K562 (cell line): ENCODE measurements at regions not wholly inside any gene's neighbourhood (a gene's known extent, or its start where the extent isn't known, plus 50 kb on each side); places are given as distances from the start of the nearest gene placed in this dataset.

Experiments
- ATAC-seq: fragments of 200-7000 bp; cut with Tn5 transposase; 3 replicates; pipeline ENCODE4 v1.9.1; 2020; ENCODE audit warnings: moderate library complexity
- BruUV-seq: library from RNA; stranded (reverse); fragments of 400-500 nt; replicated peaks from 2 replicates; lab custom pipeline; 2021; lab: Mats Ljungman, UMichigan
- CTCF ChIA-PET: fragments of 300-600 bp; formaldehyde crosslinking; extraction: SDS; loops from one replicate; lab custom pipeline; 2021; ENCODE audit warnings: low intra/inter-chr PET ratio; lab: Yijun Ruan, JAX
- POLR2A ChIA-PET: fragments of 300-600, 350-650 bp; sonication (Branson Sonifier 250); formaldehyde crosslinking; extraction: SDS; loops from one replicate; lab custom pipeline; 2021; ENCODE audit warnings: antibody characterized with exemption, inconsistent platforms; lab: Yijun Ruan, JAX
- DNase-seq, 4 experiments: peaks; one replicate each; pipeline versions ENCODE4 v3.0.0 to v3.0.0-alpha.2; 2011 to 2018; ENCODE audit warnings: low spot score in 3 of 4, mixed read lengths in 3 of 4; ENCODE audit errors: extremely low read depth in 1 of 4
- FAIRE-seq: peaks from 2 replicates; lab custom pipeline; 2011; peaks lifted over from hg19 to GRCh38; lab: Jason Lieb, UNC
- H2AFZ ChIP-seq: 2 replicates; pipeline ENCODE4 v1.6.0; 2011; ENCODE audit warnings: low read depth, low read length, control low read depth, inconsistent platforms
- H3K27ac ChIP-seq: fragments of 200-600 bp; 3 replicates; pipeline ENCODE4 v1.8.0; 2011; ENCODE audit warnings: low read depth, mild to moderate bottlenecking, control low read depth, inconsistent platforms, low read length, moderate library complexity, mixed read lengths; ENCODE audit errors: extremely low read depth
- H3K27me3 ChIP-seq, 2 experiments: fragments of 300-600 bp in 1 of 2; 2 replicates in 1 of 2; 3 replicates in 1 of 2; pipeline versions ENCODE4 v1.6.0 to v1.8.0; 2011; ENCODE audit warnings: inconsistent platforms in 2 of 2, low read length in 2 of 2, mild to moderate bottlenecking in 1 of 2, mixed read lengths in 1 of 2, moderate library complexity in 1 of 2; ENCODE audit not compliant: control insufficient read depth in 2 of 2, insufficient read depth in 2 of 2
- H3K36me3 ChIP-seq: fragments of 300-600 bp; 3 replicates; pipeline ENCODE4 v1.8.0; 2011; ENCODE audit warnings: mild to moderate bottlenecking, low read length, inconsistent platforms; ENCODE audit not compliant: control insufficient read depth, insufficient read depth
- H3K4me1 ChIP-seq, 2 experiments: fragments of 200-600 bp in 1 of 2; replicated peaks in 1 of 2; 2 replicates in 1 of 2; 3 replicates in 1 of 2; pipeline versions ENCODE4 v1.5.1 to v1.8.0; 2011; ENCODE audit warnings: inconsistent platforms in 2 of 2, low read length in 2 of 2, mild to moderate bottlenecking in 1 of 2, mixed read lengths in 1 of 2, moderate library complexity in 1 of 2; ENCODE audit not compliant: control insufficient read depth in 2 of 2, insufficient read depth in 2 of 2
- H3K4me2 ChIP-seq: 2 replicates; pipeline ENCODE4 v1.6.1; 2011; ENCODE audit warnings: low read length, control low read depth, inconsistent platforms, mixed read lengths; ENCODE audit not compliant: insufficient read depth
- H3K4me3 ChIP-seq: fragments of 200-600 bp; sonication (generic), shearing (Covaris generic); 2 replicates; pipeline ENCODE4 v1.5.1; 2016; ENCODE audit warnings: control low read depth, inconsistent platforms
- H3K79me2 ChIP-seq: fragments of 200-600 bp; 3 replicates; pipeline ENCODE4 v1.8.0; 2011; ENCODE audit warnings: low read length, inconsistent platforms; ENCODE audit not compliant: control insufficient read depth, insufficient read depth
- H3K9ac ChIP-seq, 2 experiments: 2 replicates each; pipeline versions ENCODE4 v1.6.0 to v1.6.1; 2011; ENCODE audit warnings: low read depth in 2 of 2, low read length in 2 of 2, control low read depth in 1 of 2, inconsistent platforms in 1 of 2, mild to moderate bottlenecking in 1 of 2, mixed read lengths in 1 of 2; ENCODE audit not compliant: insufficient read depth in 1 of 2
- H3K9me1 ChIP-seq: one replicate; pipeline ENCODE4 v1.6.0; 2011; ENCODE audit warnings: inconsistent platforms, mild to moderate bottlenecking, low read length, moderate library complexity; ENCODE audit not compliant: control insufficient read depth, insufficient read depth
- H3K9me3 ChIP-seq: replicated peaks from 2 replicates; pipeline ENCODE4 v1.5.1; 2011; ENCODE audit warnings: low read depth, low read length, inconsistent platforms; ENCODE audit not compliant: control insufficient read depth, insufficient read depth
- H4K20me1 ChIP-seq: replicated peaks from 2 replicates; pipeline ENCODE4 v1.6.1; 2011; ENCODE audit warnings: low read length, inconsistent platforms, mixed read lengths; ENCODE audit not compliant: control insufficient read depth, insufficient read depth
- CEBPG ChIP-seq, 3 experiments: fragments of 200-800 bp in 1 of 3; sonication (Bioruptor generic) in 1 of 3; sonication (generic) in 1 of 3; formaldehyde crosslinking in 1 of 3; IDR thresholded peaks in 2 of 3; conservative IDR thresholded peaks in 1 of 3; 2 replicates each; pipeline versions ENCODE4 v1.6.1 to v1.8.0; 2016 to 2022; ENCODE audit warnings: missing compliant biosample characterization in 2 of 3, missing genetic modification characterization in 2 of 3, mild to moderate bottlenecking in 1 of 3, missing genetic modification reagents in 1 of 3
- EGR1 ChIP-seq: fragments of 450-650 bp; conservative IDR thresholded peaks from 2 replicates; pipeline ENCODE4 v1.6.1; 2017; ENCODE audit warnings: mild to moderate bottlenecking
- ETS1 ChIP-seq: conservative IDR thresholded peaks from 2 replicates; pipeline ENCODE4 v1.6.1; 2011; ENCODE audit warnings: low read depth, mild to moderate bottlenecking, low read length; ENCODE audit not compliant: control insufficient read depth
- MEF2A ChIP-seq: IDR thresholded peaks from 2 replicates; pipeline ENCODE4 v1.6.1; 2011; ENCODE audit warnings: low read depth, mild to moderate bottlenecking, low read length, moderate library complexity; ENCODE audit not compliant: control insufficient read depth
- TCF3 ChIP-seq: sonication (generic); formaldehyde crosslinking; IDR thresholded peaks from 2 replicates; pipeline ENCODE4 v1.4.0; 2020; ENCODE audit warnings: mild to moderate bottlenecking, missing genetic modification reagents
- WGBS: fragments of 100-300 bp; shearing (Covaris generic); methylation state at CpG from one replicate; pipeline ENCODE4 v1.1.6; 2016; ENCODE audit warnings: low coverage, mixed read lengths; ENCODE audit not compliant: insufficient coverage; ENCODE audit errors: missing lambda C conversion rate; 5-methylcytosine and 5-hydroxymethylcytosine counted together
- in situ Hi-C: fragments of 300-500 bp; cut with MboI; formaldehyde crosslinking; loops from 4 replicates; pipeline ENCODE4 v1.15.0; 2018; ENCODE audit warnings: inconsistent platforms, mixed read lengths
- intact Hi-C: fragments of 100-400 bp; cut with micrococcal nuclease; formaldehyde crosslinking; loops from 2 replicates; pipeline ENCODE4 v1.14.2; 2022

- Histone ChIP-seq H3K4me2 (no peak overlapping the region), H3K4me1 (no peaks in the 10 kb centered on the region), H3K9me1 (no peaks in the 10 kb centered on the region), H4K20me1 (no peaks in the 10 kb centered on the region), H3K36me3 (no peaks in the 10 kb centered on the region), H3K79me2 (no peaks in the 10 kb centered on the region), H2AFZ (no peak overlapping the region), H3K9ac (no peak overlapping the region), H3K27me3 (no peaks in the 10 kb centered on the region), H3K9me3 (no peaks in the 10 kb centered on the region), H3K4me3 (no peak overlapping the region), H3K27ac (no peak overlapping the region)
- intact Hi-C loops (no loop called here), in situ Hi-C loops (no loop called here)
- ChIA-PET POLR2A (interaction anchor here (0.7 kb wide), 1 partner anchor 622 kb away, joined by 4 read pairs; no protein-coding TSS in a partner anchor), CTCF (no interaction called here)
- ATAC-seq (no peak), FAIRE-seq (no peak), DNase-seq (no peak)
- no peak for TF ChIP-seq EGR1
- no peak for TF ChIP-seq ETS1
- TF ChIP-seq MEF2A, result no peak
- no peak for TF ChIP-seq CEBPG (CRISPR knock-in tag; IDR thresholded peaks at IDR 0.05)
- TF ChIP-seq CEBPG (tag; conservative IDR thresholded peaks at IDR 0.05 in 1 of 2, IDR thresholded peaks at IDR 0.05 in 1 of 2), result peak in 1 of 2 experiments; percentile 45; a peak in 1 of 4 replicates
- TF ChIP-seq TCF3, result no peak
- BruUV-seq, result no TSS peak
- WGBS, result 7% methylated on average over 4 of the region's 4 CpGs
Measured at GRCh38 chr1:215023155-215023832, 59.2 kb upstream of the KCNK2 start.
